ENCODE measurements at regions not wholly inside any gene's neighbourhood (a gene's known extent, or its start where the extent isn't known, plus 50 kb on each side); places are given as distances from the start of the nearest gene placed in this dataset.

GRCh38 chr12:65593239-65593701 lies 231.0 kb upstream of the HMGA2 start:
- TF ChIP-seq POLR2A (IDR thresholded peaks at IDR 0.05; ENCODE audit: extremely low read depth, insufficient read length) (no peak), CTCF (IDR thresholded peaks at IDR 0.05; ENCODE audit: low read depth, low read length) (no peak), MAX (IDR thresholded peaks at IDR 0.05; ENCODE audit: low read depth, low read length) (no peak), MYC (IDR thresholded peaks at IDR 0.05; ENCODE audit: low read depth, low read length) (no peak)
